GM19328 (cell line): ENCODE measurements at regions not wholly inside any gene's neighbourhood (a gene's known extent, or its start where the extent isn't known, plus 50 kb on each side); places are given as distances from the start of the nearest gene placed in this dataset.

Experiments
- ATAC-seq: cut with Tn5 transposase; IDR thresholded peaks from one replicate; pipeline ENCODE4 v1.9.1; 2021; ENCODE audit warnings: mild to moderate bottlenecking, moderate library complexity; ENCODE audit not compliant: unreplicated experiment

- no peak for ATAC-seq
These were observed 119.1 kb upstream of the TMC3 start for GRCh38 chr15:81492969-81493645.

GRCh38 chr15:81492331-81492968, 118.4 kb upstream of the TMC3 start:
- ATAC-seq: no peak

- ATAC-seq: no peak
These were observed 117.5 kb upstream of the TMC3 start for GRCh38 chr15:81491414-81492096.

GRCh38 chr15:81485806-81486205, 111.8 kb upstream of the TMC3 start:
- no peak for ATAC-seq

- no peak for ATAC-seq
These were observed 110.3 kb upstream of the TMC3 start for GRCh38 chr15:81484086-81484955.

- no peak for ATAC-seq
These were observed 109.5 kb upstream of the TMC3 start for GRCh38 chr15:81483496-81483895.

GRCh38 chr15:81481346-81481745, 107.3 kb upstream of the TMC3 start:
- ATAC-seq: no peak

GRCh38 chr15:81480645-81481053, 106.6 kb upstream of the TMC3 start:
- no peak for ATAC-seq

- ATAC-seq: no peak
These were observed 104.3 kb upstream of the TMC3 start for GRCh38 chr15:81478354-81478753.

- no peak for ATAC-seq
These were observed 101.9 kb upstream of the TMC3 start for GRCh38 chr15:81475926-81476325.

- no peak for ATAC-seq
These were observed 101.5 kb upstream of the TMC3 start for GRCh38 chr15:81475471-81475870.

- ATAC-seq: no peak
These were observed 99.9 kb upstream of the TMC3 start for GRCh38 chr15:81473946-81474345.

- ATAC-seq: no peak
These were observed 99.2 kb upstream of the TMC3 start for GRCh38 chr15:81473177-81473576.

- no peak for ATAC-seq
These were observed 97.1 kb upstream of the TMC3 start for GRCh38 chr15:81471151-81471550.

GRCh38 chr15:81469154-81469553, 95.1 kb upstream of the TMC3 start:
- no peak for ATAC-seq

GRCh38 chr15:81466741-81467140, 92.7 kb upstream of the TMC3 start:
- ATAC-seq: no peak

- ATAC-seq: no peak
These were observed 80.0 kb upstream of the TMC3 start for GRCh38 chr15:81454024-81454423.

- no peak for ATAC-seq
These were observed 76.7 kb upstream of the TMC3 start for GRCh38 chr15:81450721-81451120.

GRCh38 chr15:81449836-81450474, 75.9 kb upstream of the TMC3 start:
- ATAC-seq: no peak

GRCh38 chr15:81443040-81443820, 69.2 kb upstream of the TMC3 start:
- no peak for ATAC-seq
